WTC11 (cell line): ENCODE measurements at regions not wholly inside any gene's neighbourhood (a gene's known extent, or its start where the extent isn't known, plus 50 kb on each side); places are given as distances from the start of the nearest gene placed in this dataset.

Experiments
- ATAC-seq: fragments of 200-7000 bp; cut with Tn5 transposase; 2 replicates; pipeline ENCODE4 v1.10.0; 2021; ENCODE audit warnings: mild to moderate bottlenecking, moderate library complexity
- CTCF ChIA-PET: fragments of 300-600 bp; sonication (Branson Sonifier 250); formaldehyde crosslinking; loops from one replicate; lab custom pipeline; 2021; ENCODE audit warnings: antibody characterized with exemption; lab: Charles Lee
- POLR2A ChIA-PET: fragments of 350-600 bp; sonication (Branson Sonifier 250); formaldehyde crosslinking; loops from one replicate; lab custom pipeline; 2021; ENCODE audit warnings: antibody characterized with exemption; lab: Charles Lee
- DNase-seq: peaks from one replicate; pipeline ENCODE4 v3.0.0; 2021; ENCODE audit warnings: low spot score
- H3K27ac Mint-ChIP-seq: 2 replicates; pipeline ENCODE4 v1.8.0; 2021; ENCODE audit warnings: mixed read lengths
- H3K27me3 Mint-ChIP-seq: 2 replicates; pipeline ENCODE4 v1.8.0; 2021; ENCODE audit warnings: low read depth, mild to moderate bottlenecking, moderate library complexity, mixed read lengths
- H3K36me3 Mint-ChIP-seq: 2 replicates; pipeline ENCODE4 v1.8.0; 2021; ENCODE audit warnings: mixed read lengths
- H3K4me1 Mint-ChIP-seq: 2 replicates; pipeline ENCODE4 v1.8.0; 2022; ENCODE audit warnings: mixed read lengths
- H3K4me3 Mint-ChIP-seq: 2 replicates; pipeline ENCODE4 v1.8.0; 2021; ENCODE audit warnings: mild to moderate bottlenecking, moderate library complexity, mixed read lengths
- H3K9me3 Mint-ChIP-seq: 2 replicates; pipeline ENCODE4 v1.8.0; 2021; ENCODE audit warnings: mixed read lengths
- CREB1 ChIP-seq: sonication (generic); formaldehyde crosslinking; IDR thresholded peaks from 2 replicates; pipeline ENCODE4 v1.8.0; 2023; ENCODE audit warnings: mild to moderate bottlenecking, missing genetic modification reagents
- MXD4 ChIP-seq: fragments of 250-450 bp; sonication (Bioruptor Pico); IDR thresholded peaks from 2 replicates; pipeline ENCODE4 v1.8.0; 2021; ENCODE audit warnings: mild to moderate bottlenecking, moderate library complexity, borderline replicate concordance
- NFYB ChIP-seq: sonication (generic); formaldehyde crosslinking; conservative IDR thresholded peaks from 2 replicates; pipeline ENCODE4 v1.8.0; 2022; ENCODE audit warnings: low read depth, missing genetic modification reagents
- NR3C1 ChIP-seq: sonication (generic); formaldehyde crosslinking; conservative IDR thresholded peaks from 2 replicates; pipeline ENCODE4 v1.8.1; 2023; ENCODE audit warnings: low read depth, mild to moderate bottlenecking, missing genetic modification reagents
- ZNF671 ChIP-seq: fragments of 250-450 bp; sonication (Bioruptor Pico); IDR thresholded peaks from 2 replicates; pipeline ENCODE4 v1.8.0; 2021; ENCODE audit warnings: mild to moderate bottlenecking
- TF ChIP-seq, protein P1 (sequence below): sonication (generic); formaldehyde crosslinking; IDR thresholded peaks from 2 replicates; pipeline ENCODE4 v1.8.1; 2022; ENCODE audit warnings: missing genetic modification reagents, borderline replicate concordance
- TF ChIP-seq, protein P2 (sequence below): sonication (generic); formaldehyde crosslinking; conservative IDR thresholded peaks from 2 replicates; pipeline ENCODE4 v1.8.1; 2023; ENCODE audit warnings: mild to moderate bottlenecking, low read depth, missing genetic modification reagents, moderate library complexity
- TF ChIP-seq, protein P3 (sequence below): fragments of 250-450 bp; sonication (Bioruptor Pico); conservative IDR thresholded peaks from 2 replicates; pipeline ENCODE4 v1.9.0; 2021; ENCODE audit warnings: mild to moderate bottlenecking
- TF ChIP-seq, protein P4 (sequence below): fragments of 250-450 bp; sonication (Bioruptor Pico); IDR thresholded peaks from 2 replicates; pipeline ENCODE4 v1.9.0; 2021; ENCODE audit warnings: moderate library complexity, mild to moderate bottlenecking, inconsistent platforms, borderline replicate concordance
- TF ChIP-seq, protein P5 (sequence below): sonication (generic); formaldehyde crosslinking; IDR thresholded peaks from 2 replicates; pipeline ENCODE4 v1.8.1; 2023; ENCODE audit warnings: mild to moderate bottlenecking, missing genetic modification reagents, moderate library complexity
- TF ChIP-seq, protein P6 (sequence below): sonication (generic); formaldehyde crosslinking; IDR thresholded peaks from 2 replicates; pipeline ENCODE4 v1.8.1; 2023; ENCODE audit warnings: mild to moderate bottlenecking, missing genetic modification reagents, moderate library complexity
- TF ChIP-seq, protein P7 (sequence below): fragments of 250-450 bp; sonication (Bioruptor Pico); IDR thresholded peaks from 2 replicates; pipeline ENCODE4 v1.9.0; 2021; ENCODE audit warnings: mild to moderate bottlenecking, borderline replicate concordance

DNA sequence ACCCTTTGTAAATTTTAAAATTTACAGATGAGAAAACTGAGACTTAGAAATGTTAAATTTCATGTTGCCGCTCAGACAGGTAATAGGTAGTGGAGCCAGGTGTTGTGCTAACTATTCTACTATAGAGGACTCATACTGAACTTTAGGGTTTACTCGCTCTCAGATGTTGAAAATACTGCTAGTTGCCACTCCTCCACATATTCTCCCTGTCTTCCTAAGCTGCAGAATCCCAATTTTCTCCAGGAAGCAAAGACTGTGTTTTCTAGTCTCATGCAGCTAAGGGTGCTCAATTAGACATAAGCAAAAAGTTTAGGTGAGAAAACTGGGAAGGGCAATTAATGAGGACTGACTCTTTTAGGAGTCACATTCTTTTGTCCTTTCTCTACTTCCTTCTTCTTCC, 612.3 kb downstream of the KCNH5 start:
- H3K4me1 Mint-ChIP-seq = 0 out of 2 replicates have a peak, but pooled peaks cover 4% of the 10 kb centered on the region

DNA sequence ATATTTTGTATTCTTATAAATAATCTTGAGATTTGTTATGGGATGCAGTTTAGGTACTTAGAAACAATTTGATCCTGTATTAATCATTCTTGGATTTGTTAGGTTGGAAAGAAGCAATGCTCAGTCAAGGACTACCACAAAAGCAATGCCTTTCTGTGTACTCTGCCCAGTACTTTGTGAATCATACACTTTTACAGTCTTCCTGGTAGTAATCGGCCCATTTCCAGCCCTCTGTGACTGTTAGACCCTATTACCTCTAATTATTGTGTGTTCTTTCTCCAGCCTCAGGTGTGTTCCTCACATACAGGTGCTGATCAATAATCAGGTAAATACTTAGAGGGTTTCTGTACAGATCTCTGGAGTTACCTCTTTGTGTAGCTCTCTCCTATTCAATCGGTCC, 609.0 kb downstream of the KCNH5 start:
- H3K4me3 Mint-ChIP-seq = no peak overlapping the region
- ChIA-PET POLR2A (no interaction called here), CTCF (no interaction called here)
- 0 out of 2 replicates have a peak, but pooled peaks cover 4% of the 10 kb centered on the region for H3K4me1 Mint-ChIP-seq
- no peaks in the 10 kb centered on the region; the same call in 1 of the 2 replicates for H3K27me3 Mint-ChIP-seq
- H3K36me3 Mint-ChIP-seq = peaks cover 78% of the 10 kb centered on the region
- no peak overlapping the region for H3K27ac Mint-ChIP-seq
- ATAC-seq = no peak
- no peak for DNase-seq
- H3K9me3 Mint-ChIP-seq = peaks cover 86% of the 10 kb centered on the region
- TF ChIP-seq CREB1 (CRISPR knock-in tag) (no peak), MXD4 (CRISPR knock-in tag) (no peak), NR3C1 (CRISPR knock-in tag) (no peak), ZNF671 (CRISPR knock-in tag) (no peak)
- TF ChIP-seq, protein P1, sequence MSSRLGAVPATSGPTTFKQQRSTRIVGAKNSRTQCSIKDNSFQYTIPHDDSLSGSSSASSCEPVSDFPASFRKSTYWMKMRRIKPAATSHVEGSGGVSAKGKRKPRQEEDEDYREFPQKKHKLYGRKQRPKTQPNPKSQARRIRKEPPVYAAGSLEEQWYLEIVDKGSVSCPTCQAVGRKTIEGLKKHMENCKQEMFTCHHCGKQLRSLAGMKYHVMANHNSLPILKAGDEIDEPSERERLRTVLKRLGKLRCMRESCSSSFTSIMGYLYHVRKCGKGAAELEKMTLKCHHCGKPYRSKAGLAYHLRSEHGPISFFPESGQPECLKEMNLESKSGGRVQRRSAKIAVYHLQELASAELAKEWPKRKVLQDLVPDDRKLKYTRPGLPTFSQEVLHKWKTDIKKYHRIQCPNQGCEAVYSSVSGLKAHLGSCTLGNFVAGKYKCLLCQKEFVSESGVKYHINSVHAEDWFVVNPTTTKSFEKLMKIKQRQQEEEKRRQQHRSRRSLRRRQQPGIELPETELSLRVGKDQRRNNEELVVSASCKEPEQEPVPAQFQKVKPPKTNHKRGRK (CRISPR knock-in tag) = no peak
- TF ChIP-seq, protein P2, sequence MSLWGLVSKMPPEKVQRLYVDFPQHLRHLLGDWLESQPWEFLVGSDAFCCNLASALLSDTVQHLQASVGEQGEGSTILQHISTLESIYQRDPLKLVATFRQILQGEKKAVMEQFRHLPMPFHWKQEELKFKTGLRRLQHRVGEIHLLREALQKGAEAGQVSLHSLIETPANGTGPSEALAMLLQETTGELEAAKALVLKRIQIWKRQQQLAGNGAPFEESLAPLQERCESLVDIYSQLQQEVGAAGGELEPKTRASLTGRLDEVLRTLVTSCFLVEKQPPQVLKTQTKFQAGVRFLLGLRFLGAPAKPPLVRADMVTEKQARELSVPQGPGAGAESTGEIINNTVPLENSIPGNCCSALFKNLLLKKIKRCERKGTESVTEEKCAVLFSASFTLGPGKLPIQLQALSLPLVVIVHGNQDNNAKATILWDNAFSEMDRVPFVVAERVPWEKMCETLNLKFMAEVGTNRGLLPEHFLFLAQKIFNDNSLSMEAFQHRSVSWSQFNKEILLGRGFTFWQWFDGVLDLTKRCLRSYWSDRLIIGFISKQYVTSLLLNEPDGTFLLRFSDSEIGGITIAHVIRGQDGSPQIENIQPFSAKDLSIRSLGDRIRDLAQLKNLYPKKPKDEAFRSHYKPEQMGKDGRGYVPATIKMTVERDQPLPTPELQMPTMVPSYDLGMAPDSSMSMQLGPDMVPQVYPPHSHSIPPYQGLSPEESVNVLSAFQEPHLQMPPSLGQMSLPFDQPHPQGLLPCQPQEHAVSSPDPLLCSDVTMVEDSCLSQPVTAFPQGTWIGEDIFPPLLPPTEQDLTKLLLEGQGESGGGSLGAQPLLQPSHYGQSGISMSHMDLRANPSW (CRISPR knock-in tag) = no peak
- TF ChIP-seq, protein P3, sequence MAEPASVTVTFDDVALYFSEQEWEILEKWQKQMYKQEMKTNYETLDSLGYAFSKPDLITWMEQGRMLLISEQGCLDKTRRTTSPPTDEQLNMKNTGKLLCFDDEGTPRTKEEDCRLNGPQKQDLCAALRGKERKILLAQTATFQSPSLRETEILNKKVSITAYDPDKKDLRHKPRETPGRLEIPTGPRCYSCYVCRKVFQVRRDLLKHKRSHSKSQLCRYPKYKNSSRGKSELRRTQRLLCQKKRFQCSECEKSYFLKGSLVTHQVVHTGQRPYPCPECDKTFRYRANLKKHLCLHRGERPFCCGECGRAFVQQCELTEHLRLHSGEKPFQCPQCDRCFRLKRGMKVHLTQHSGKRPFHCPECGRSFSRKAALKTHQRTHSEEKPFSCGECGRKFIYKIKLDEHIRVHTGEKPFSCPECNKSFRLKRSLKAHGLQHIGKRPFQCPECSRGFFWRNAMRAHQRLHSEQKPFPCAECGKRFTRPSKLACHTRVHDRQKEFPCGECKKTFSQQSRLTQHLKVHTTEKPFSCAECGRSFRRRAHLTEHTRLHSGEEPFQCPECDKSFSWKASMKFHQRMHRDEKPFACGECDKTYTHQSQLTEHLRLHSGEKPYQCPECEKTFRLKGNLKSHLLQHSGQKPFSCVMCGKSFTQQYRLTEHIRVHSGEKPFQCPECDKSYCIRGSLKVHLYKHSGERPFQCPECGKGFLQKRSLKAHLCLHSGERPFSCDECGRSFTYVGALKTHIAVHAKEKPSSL (CRISPR knock-in tag) = no peak
- TF ChIP-seq, protein P4, sequence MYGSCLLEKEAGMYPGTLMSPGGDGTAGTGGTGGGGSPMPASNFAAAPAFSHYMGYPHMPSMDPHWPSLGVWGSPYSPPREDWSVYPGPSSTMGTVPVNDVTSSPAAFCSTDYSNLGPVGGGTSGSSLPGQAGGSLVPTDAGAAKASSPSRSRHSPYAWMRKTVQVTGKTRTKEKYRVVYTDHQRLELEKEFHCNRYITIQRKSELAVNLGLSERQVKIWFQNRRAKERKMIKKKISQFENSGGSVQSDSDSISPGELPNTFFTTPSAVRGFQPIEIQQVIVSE (CRISPR knock-in tag) = no peak
- TF ChIP-seq, protein P5, sequence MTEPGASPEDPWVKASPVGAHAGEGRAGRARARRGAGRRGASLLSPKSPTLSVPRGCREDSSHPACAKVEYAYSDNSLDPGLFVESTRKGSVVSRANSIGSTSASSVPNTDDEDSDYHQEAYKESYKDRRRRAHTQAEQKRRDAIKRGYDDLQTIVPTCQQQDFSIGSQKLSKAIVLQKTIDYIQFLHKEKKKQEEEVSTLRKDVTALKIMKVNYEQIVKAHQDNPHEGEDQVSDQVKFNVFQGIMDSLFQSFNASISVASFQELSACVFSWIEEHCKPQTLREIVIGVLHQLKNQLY = no peak
- TF ChIP-seq, protein P6, sequence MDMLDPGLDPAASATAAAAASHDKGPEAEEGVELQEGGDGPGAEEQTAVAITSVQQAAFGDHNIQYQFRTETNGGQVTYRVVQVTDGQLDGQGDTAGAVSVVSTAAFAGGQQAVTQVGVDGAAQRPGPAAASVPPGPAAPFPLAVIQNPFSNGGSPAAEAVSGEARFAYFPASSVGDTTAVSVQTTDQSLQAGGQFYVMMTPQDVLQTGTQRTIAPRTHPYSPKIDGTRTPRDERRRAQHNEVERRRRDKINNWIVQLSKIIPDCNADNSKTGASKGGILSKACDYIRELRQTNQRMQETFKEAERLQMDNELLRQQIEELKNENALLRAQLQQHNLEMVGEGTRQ (CRISPR knock-in tag) = no peak

More for the DNA sequence above, 612.3 kb downstream of the KCNH5 start:
- DNase-seq (no peak), ATAC-seq (no peak)
- Mint-ChIP-seq H3K27ac (no peak overlapping the region), H3K36me3 (peaks cover 48% of the 10 kb centered on the region), H3K4me3 (no peak overlapping the region), H3K9me3 (peaks cover 70% of the 10 kb centered on the region), H3K27me3 (no peaks in the 10 kb centered on the region)
- POLR2A ChIA-PET = no interaction called here
- CTCF ChIA-PET = no interaction called here
- TF ChIP-seq NFYB (CRISPR knock-in tag) = no peak
- TF ChIP-seq, protein P7, sequence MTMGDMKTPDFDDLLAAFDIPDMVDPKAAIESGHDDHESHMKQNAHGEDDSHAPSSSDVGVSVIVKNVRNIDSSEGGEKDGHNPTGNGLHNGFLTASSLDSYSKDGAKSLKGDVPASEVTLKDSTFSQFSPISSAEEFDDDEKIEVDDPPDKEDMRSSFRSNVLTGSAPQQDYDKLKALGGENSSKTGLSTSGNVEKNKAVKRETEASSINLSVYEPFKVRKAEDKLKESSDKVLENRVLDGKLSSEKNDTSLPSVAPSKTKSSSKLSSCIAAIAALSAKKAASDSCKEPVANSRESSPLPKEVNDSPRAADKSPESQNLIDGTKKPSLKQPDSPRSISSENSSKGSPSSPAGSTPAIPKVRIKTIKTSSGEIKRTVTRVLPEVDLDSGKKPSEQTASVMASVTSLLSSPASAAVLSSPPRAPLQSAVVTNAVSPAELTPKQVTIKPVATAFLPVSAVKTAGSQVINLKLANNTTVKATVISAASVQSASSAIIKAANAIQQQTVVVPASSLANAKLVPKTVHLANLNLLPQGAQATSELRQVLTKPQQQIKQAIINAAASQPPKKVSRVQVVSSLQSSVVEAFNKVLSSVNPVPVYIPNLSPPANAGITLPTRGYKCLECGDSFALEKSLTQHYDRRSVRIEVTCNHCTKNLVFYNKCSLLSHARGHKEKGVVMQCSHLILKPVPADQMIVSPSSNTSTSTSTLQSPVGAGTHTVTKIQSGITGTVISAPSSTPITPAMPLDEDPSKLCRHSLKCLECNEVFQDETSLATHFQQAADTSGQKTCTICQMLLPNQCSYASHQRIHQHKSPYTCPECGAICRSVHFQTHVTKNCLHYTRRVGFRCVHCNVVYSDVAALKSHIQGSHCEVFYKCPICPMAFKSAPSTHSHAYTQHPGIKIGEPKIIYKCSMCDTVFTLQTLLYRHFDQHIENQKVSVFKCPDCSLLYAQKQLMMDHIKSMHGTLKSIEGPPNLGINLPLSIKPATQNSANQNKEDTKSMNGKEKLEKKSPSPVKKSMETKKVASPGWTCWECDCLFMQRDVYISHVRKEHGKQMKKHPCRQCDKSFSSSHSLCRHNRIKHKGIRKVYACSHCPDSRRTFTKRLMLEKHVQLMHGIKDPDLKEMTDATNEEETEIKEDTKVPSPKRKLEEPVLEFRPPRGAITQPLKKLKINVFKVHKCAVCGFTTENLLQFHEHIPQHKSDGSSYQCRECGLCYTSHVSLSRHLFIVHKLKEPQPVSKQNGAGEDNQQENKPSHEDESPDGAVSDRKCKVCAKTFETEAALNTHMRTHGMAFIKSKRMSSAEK (CRISPR knock-in tag) = no peak
